HepG2 (cell line): ENCODE measurements at regions not wholly inside any gene's neighbourhood (a gene's known extent, or its start where the extent isn't known, plus 50 kb on each side); places are given as distances from the start of the nearest gene placed in this dataset.

Experiments used
- ATAC-seq: fragments of 200-7000 bp; cut with Tn5 transposase; 3 replicates; pipeline ENCODE4 v1.9.1; 2020; ENCODE audit warnings: mild to moderate bottlenecking, moderate library complexity
- BruUV-seq: library from RNA; stranded (reverse); fragments of 400-500 nt; replicated peaks from 2 replicates; lab custom pipeline; 2021; lab: Mats Ljungman, UMichigan
- CTCF ChIA-PET: fragments of 300-600 bp; formaldehyde crosslinking; extraction: SDS; loops from one replicate; lab custom pipeline; 2021; ENCODE audit warnings: low total read pairs, inconsistent platforms, low intra/inter-chr PET ratio; lab: Yijun Ruan, JAX
- POLR2A ChIA-PET: fragments of 350-600 bp; sonication (Branson Sonifier 250); formaldehyde crosslinking; loops from one replicate; lab custom pipeline; 2020; ENCODE audit warnings: antibody characterized with exemption, inconsistent platforms; lab: Yijun Ruan, JAX
- DNase-seq: peaks from one replicate; pipeline ENCODE4 v3.0.0-alpha.2; 2015; ENCODE audit warnings: low spot score
- FAIRE-seq: peaks from 3 replicates; lab custom pipeline; 2011; peaks lifted over from hg19 to GRCh38; lab: Jason Lieb, UNC
- H2AFZ ChIP-seq: one replicate; pipeline ENCODE4 v1.6.1; 2011; ENCODE audit warnings: low read length, inconsistent platforms
- H3K27ac ChIP-seq: fragments of 300-600 bp; 3 replicates; pipeline ENCODE4 v1.8.0; 2011; ENCODE audit warnings: mixed run types, mild to moderate bottlenecking, mixed read lengths, low read length, inconsistent platforms; ENCODE audit not compliant: insufficient read depth; ENCODE audit errors: extremely low read length
- H3K27me3 ChIP-seq, 2 experiments: fragments of 200-600 bp in 1 of 2; 2 replicates in 1 of 2; 3 replicates in 1 of 2; pipeline versions ENCODE4 v1.6.0 to v1.8.0; 2011; ENCODE audit warnings: low read length in 2 of 2, mild to moderate bottlenecking in 2 of 2, moderate library complexity in 2 of 2, inconsistent platforms in 1 of 2; ENCODE audit not compliant: insufficient read depth in 2 of 2, control insufficient read depth in 1 of 2
- H3K36me3 ChIP-seq, 2 experiments: fragments of 200-600 bp in 1 of 2; replicated peaks in 1 of 2; 2 replicates in 1 of 2; 3 replicates in 1 of 2; pipeline versions ENCODE4 v1.5.1 to v1.8.0; 2011; ENCODE audit warnings: low read length in 2 of 2, inconsistent platforms in 1 of 2; ENCODE audit not compliant: insufficient read depth in 2 of 2, control insufficient read depth in 1 of 2
- H3K4me1 ChIP-seq: 2 replicates; pipeline ENCODE4 v1.5.1; 2012; ENCODE audit warnings: low read length, inconsistent platforms; ENCODE audit not compliant: insufficient read depth
- H3K4me2 ChIP-seq: 2 replicates; pipeline ENCODE4 v1.6.0; 2011; ENCODE audit warnings: low read depth, low read length, inconsistent platforms
- H3K4me3 ChIP-seq, 3 experiments: fragments of 200-600 bp in 1 of 3; sonication (generic), shearing (Covaris generic) in 1 of 3; replicated peaks in 1 of 3; 2 replicates each; pipeline ENCODE4 v1.5.1; 2011 to 2016; ENCODE audit warnings: low read length in 3 of 3, inconsistent platforms in 2 of 3, low read depth in 2 of 3, mild to moderate bottlenecking in 2 of 3, control low read depth in 1 of 3, mixed read lengths in 1 of 3; ENCODE audit not compliant: insufficient read depth in 1 of 3
- H3K79me2 ChIP-seq: one replicate; pipeline ENCODE4 v1.6.1; 2011; ENCODE audit warnings: low read length, inconsistent platforms; ENCODE audit not compliant: insufficient read depth
- H3K9ac ChIP-seq: 2 replicates; pipeline ENCODE4 v1.6.0; 2011; ENCODE audit warnings: mild to moderate bottlenecking, low read depth, low read length, inconsistent platforms; ENCODE audit not compliant: insufficient read depth
- H3K9me3 ChIP-seq: 2 replicates; pipeline ENCODE4 v1.5.1; 2012; ENCODE audit warnings: mild to moderate bottlenecking, low read length
- H4K20me1 ChIP-seq: 2 replicates; pipeline ENCODE4 v1.6.0; 2011; ENCODE audit warnings: inconsistent platforms, mild to moderate bottlenecking, low read length, moderate library complexity; ENCODE audit not compliant: insufficient read depth
- ERF ChIP-seq: IDR thresholded peaks from 2 replicates; pipeline ENCODE4 v1.6.1; 2018; ENCODE audit warnings: missing biosample characterization, missing genetic modification reagents
- HBP1 ChIP-seq: IDR thresholded peaks from 2 replicates; pipeline ENCODE4 v1.6.1; 2016; ENCODE audit warnings: low read depth, control low read depth
- HMG20B ChIP-seq: conservative IDR thresholded peaks from 2 replicates; pipeline ENCODE4 v1.6.1; 2016; ENCODE audit warnings: missing genetic modification reagents, missing compliant biosample characterization
- MAFG ChIP-seq: sonication (generic); formaldehyde crosslinking; IDR thresholded peaks from 2 replicates; pipeline ENCODE4 v1.5.1; 2020; ENCODE audit warnings: mild to moderate bottlenecking, missing genetic modification reagents
- MTA1 ChIP-seq: sonication (generic); formaldehyde crosslinking; IDR thresholded peaks from 2 replicates; pipeline ENCODE4 v1.4.0; 2020; ENCODE audit warnings: missing genetic modification reagents, mild to moderate bottlenecking, borderline replicate concordance
- NCOA1 ChIP-seq: sonication (generic); formaldehyde crosslinking; IDR thresholded peaks from 2 replicates; pipeline ENCODE4 v1.9.0; 2021; ENCODE audit warnings: missing genetic modification reagents
- NFKB2 ChIP-seq: sonication (generic); formaldehyde crosslinking; IDR thresholded peaks from 2 replicates; pipeline ENCODE4 v1.4.0; 2020; ENCODE audit warnings: missing genetic modification reagents, borderline replicate concordance
- RARA ChIP-seq: IDR thresholded peaks from 2 replicates; pipeline ENCODE4 v1.6.1; 2016; ENCODE audit warnings: missing genetic modification reagents, missing compliant biosample characterization
- RFXANK ChIP-seq: IDR thresholded peaks from 2 replicates; pipeline ENCODE4 v1.6.1; 2016
- SMARCE1 ChIP-seq: fragments of 450-650 bp; IDR thresholded peaks from 2 replicates; pipeline ENCODE4 v1.6.1; 2017; ENCODE audit warnings: borderline replicate concordance
- U2AF1 ChIP-seq: fragments of 200-400 bp; formaldehyde crosslinking; optimal IDR thresholded peaks from 2 replicates; pipeline ENCODE3; 2017; ENCODE audit warnings: mild to moderate bottlenecking, low read depth, low read length
- ZBTB37 ChIP-seq: sonication (generic); formaldehyde crosslinking; IDR thresholded peaks from 2 replicates; pipeline ENCODE4 v1.4.0; 2020; ENCODE audit warnings: mild to moderate bottlenecking, missing genetic modification reagents
- ZKSCAN8 ChIP-seq: IDR thresholded peaks from 2 replicates; pipeline ENCODE4 v1.6.1; 2016; ENCODE audit warnings: borderline replicate concordance, missing genetic modification reagents, missing compliant biosample characterization
- WGBS: methylation state at CpG from one replicate; pipeline ENCODE4 v1.1.6; 2017; ENCODE audit warnings: low lambda C conversion rate; 5-methylcytosine and 5-hydroxymethylcytosine counted together
- in situ Hi-C: cut with HindIII; loops from 2 replicates; pipeline ENCODE4 v1.10.0; 2017; ENCODE audit warnings: low pct_unique_long_range_greater_than_20kb; ENCODE audit not compliant: extremely low pct_ligation_motif_present
- intact Hi-C: fragments of 100-400 bp; cut with micrococcal nuclease; formaldehyde crosslinking; loops from one replicate; pipeline ENCODE4 v1.10.0; 2022; ENCODE audit not compliant: unreplicated experiment
- TF ChIP-seq, protein P1 (sequence below): sonication (generic); formaldehyde crosslinking; IDR thresholded peaks from 2 replicates; pipeline ENCODE4 v1.8.0; 2022; ENCODE audit warnings: mild to moderate bottlenecking, missing genetic modification reagents; ENCODE audit not compliant: insufficient replicate concordance
- TF ChIP-seq, protein P2 (sequence below): IDR thresholded peaks from 2 replicates; pipeline ENCODE4 v1.4.0; 2020; ENCODE audit warnings: mild to moderate bottlenecking, missing genetic modification reagents
- TF ChIP-seq, protein P3 (sequence below): sonication (generic); formaldehyde crosslinking; IDR thresholded peaks from 2 replicates; pipeline ENCODE4 v1.5.1; 2020; ENCODE audit warnings: missing genetic modification reagents, mild to moderate bottlenecking, borderline replicate concordance

GRCh38 chr10:88048312-88048711 lies 184.9 kb downstream of the PTEN start (continued):
- TF ChIP-seq, protein P1, sequence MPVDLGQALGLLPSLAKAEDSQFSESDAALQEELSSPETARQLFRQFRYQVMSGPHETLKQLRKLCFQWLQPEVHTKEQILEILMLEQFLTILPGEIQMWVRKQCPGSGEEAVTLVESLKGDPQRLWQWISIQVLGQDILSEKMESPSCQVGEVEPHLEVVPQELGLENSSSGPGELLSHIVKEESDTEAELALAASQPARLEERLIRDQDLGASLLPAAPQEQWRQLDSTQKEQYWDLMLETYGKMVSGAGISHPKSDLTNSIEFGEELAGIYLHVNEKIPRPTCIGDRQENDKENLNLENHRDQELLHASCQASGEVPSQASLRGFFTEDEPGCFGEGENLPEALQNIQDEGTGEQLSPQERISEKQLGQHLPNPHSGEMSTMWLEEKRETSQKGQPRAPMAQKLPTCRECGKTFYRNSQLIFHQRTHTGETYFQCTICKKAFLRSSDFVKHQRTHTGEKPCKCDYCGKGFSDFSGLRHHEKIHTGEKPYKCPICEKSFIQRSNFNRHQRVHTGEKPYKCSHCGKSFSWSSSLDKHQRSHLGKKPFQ (CRISPR knock-in tag): no peak
- TF ChIP-seq HBP1 (no peak), RFXANK (CRISPR knock-in tag) (no peak), HMG20B (CRISPR knock-in tag) (no peak), NFKB2 (no peak), U2AF1 (no peak)

- 0% methylated on average over 3 of the region's 3 CpGs for WGBS
- BruUV-seq: no TSS peak
- no peak for FAIRE-seq
- TF ChIP-seq, protein P2, sequence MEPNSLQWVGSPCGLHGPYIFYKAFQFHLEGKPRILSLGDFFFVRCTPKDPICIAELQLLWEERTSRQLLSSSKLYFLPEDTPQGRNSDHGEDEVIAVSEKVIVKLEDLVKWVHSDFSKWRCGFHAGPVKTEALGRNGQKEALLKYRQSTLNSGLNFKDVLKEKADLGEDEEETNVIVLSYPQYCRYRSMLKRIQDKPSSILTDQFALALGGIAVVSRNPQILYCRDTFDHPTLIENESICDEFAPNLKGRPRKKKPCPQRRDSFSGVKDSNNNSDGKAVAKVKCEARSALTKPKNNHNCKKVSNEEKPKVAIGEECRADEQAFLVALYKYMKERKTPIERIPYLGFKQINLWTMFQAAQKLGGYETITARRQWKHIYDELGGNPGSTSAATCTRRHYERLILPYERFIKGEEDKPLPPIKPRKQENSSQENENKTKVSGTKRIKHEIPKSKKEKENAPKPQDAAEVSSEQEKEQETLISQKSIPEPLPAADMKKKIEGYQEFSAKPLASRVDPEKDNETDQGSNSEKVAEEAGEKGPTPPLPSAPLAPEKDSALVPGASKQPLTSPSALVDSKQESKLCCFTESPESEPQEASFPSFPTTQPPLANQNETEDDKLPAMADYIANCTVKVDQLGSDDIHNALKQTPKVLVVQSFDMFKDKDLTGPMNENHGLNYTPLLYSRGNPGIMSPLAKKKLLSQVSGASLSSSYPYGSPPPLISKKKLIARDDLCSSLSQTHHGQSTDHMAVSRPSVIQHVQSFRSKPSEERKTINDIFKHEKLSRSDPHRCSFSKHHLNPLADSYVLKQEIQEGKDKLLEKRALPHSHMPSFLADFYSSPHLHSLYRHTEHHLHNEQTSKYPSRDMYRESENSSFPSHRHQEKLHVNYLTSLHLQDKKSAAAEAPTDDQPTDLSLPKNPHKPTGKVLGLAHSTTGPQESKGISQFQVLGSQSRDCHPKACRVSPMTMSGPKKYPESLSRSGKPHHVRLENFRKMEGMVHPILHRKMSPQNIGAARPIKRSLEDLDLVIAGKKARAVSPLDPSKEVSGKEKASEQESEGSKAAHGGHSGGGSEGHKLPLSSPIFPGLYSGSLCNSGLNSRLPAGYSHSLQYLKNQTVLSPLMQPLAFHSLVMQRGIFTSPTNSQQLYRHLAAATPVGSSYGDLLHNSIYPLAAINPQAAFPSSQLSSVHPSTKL (CRISPR knock-in tag): no peak
- TF ChIP-seq, protein P3, sequence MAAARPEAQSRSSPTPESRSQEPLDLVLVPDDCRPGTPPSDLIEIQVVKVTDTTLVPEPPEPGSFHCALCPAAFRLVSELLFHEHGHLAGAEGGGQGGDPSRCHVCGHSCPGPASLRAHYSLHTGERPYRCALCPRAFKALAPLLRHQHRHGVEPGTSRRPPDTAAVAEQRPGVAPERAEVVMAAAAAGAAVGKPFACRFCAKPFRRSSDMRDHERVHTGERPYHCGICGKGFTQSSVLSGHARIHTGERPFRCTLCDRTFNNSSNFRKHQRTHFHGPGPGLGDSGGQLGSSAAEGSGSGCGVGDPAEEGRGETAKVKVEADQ (CRISPR knock-in tag): no peak
- TF ChIP-seq SMARCE1 (no peak), ZKSCAN8 (CRISPR knock-in tag) (no peak), RARA (CRISPR knock-in tag) (no peak), NCOA1 (CRISPR knock-in tag) (no peak), MTA1 (CRISPR knock-in tag) (no peak), ZBTB37 (CRISPR knock-in tag) (no peak), ERF (CRISPR knock-in tag) (no peak), MAFG (CRISPR knock-in tag) (no peak)
Measured at GRCh38 chr10:88049204-88049603, 185.8 kb downstream of the PTEN start.

More at GRCh38 chr10:88049204-88049603, 185.8 kb downstream of the PTEN start:
- Histone ChIP-seq H4K20me1 (no peaks in the 10 kb centered on the region), H3K79me2 (no peaks in the 10 kb centered on the region), H2AFZ (no peak overlapping the region), H3K9ac (no peak overlapping the region), H3K4me2 (no peak overlapping the region), H3K4me1 (no peaks in the 10 kb centered on the region), H3K27ac (no peak overlapping the region), H3K4me3 (no peak overlapping the region), H3K36me3 (no peaks in the 10 kb centered on the region), H3K27me3 (no peaks in the 10 kb centered on the region), H3K9me3 (no peaks in the 10 kb centered on the region)
- ChIA-PET CTCF (no interaction called here), POLR2A (no interaction called here)
- DNase-seq: no peak
- intact Hi-C loops (no loop called here), in situ Hi-C loops (no loop called here)
- ATAC-seq: no peak
